Putamen (tissue), 1 donor: ENCODE measurements at regions not wholly inside any gene's neighbourhood (a gene's known extent, or its start where the extent isn't known, plus 50 kb on each side); places are given as distances from the start of the nearest gene placed in this dataset.

Experiments
- DNase-seq: peaks from one replicate; pipeline ENCODE4 v3.0.0-alpha.2; 2016; ENCODE audit warnings: low spot score

DNA sequence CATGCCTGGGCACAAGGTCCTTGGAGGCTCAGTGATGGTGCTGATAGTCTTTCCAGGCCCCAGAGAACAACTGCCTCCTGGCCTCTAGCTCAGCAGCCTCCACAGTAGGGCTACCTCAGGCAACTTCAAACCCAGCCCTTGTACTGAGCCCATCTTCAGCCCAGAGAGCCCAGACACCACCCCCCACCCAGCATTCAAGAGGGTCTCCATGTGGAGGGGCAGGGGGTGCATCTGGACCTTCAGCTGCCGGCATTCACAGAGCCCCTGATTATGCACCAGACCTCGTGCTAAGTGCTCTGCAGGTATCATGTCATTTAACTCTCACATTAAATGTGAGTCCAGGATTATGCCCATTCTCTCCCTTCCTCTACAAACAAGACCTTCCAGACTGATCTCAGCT is 197.0 kb upstream of the ZC3H12A start:
- no peak for DNase-seq

DNA sequence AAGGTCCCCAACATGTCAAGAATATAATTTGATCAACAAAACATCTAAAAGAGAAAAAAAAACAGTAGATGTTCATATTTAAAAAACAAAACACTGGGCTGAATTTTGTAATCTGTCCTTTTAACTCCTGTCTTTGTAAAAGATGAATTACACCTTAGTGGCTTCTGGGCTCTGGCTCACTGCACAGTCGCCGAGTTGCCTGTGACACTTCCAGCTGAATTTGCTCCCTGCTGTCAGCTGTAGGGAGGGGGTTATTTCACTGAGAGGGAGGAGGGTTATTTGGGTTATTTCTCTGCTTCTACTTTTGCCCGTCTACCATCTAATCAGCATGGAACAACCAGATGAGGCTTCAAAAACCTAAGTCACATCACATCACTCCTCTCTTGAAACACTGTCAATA is 193.0 kb upstream of the ZC3H12A start:
- no peak for DNase-seq

DNA sequence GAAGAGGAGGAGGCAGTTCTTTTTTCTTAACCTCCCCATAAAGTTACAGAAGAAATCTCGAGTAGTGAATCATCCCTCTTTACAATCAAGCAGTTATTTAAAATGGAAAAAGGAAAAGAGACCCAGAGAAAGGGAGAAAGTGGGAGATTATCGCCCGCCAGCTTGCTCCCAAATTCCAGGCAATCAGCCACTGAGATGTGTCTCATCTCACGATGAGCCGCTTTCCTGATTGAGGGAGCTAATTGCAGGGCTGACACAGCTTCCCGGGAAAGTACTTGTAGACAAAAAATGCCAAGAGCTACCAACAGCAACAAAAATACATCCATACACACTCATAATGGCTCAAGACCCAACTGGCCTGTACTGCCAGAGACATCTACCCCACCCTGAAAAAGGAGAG is 191.6 kb upstream of the ZC3H12A start:
- no peak for DNase-seq

DNA sequence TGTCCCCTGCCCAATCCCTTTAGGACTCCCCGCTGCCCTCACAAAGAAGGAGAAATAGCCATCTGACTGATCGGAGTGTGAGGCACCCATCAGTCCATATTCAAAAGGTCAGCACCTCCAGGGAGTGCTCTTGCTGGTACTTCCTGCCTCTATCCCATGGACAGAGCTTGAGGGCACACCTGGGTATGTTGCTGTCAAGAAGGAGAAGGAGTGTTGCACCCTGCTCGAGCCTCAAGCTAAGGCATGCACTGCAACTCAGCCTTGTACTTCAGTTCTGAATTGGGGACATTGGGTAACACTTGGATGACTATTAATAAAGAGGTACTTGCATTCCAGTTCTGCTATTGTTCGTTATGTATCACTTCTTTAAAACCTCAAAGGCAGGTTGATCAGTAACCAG is 190.3 kb upstream of the ZC3H12A start:
- no peak for DNase-seq

DNA sequence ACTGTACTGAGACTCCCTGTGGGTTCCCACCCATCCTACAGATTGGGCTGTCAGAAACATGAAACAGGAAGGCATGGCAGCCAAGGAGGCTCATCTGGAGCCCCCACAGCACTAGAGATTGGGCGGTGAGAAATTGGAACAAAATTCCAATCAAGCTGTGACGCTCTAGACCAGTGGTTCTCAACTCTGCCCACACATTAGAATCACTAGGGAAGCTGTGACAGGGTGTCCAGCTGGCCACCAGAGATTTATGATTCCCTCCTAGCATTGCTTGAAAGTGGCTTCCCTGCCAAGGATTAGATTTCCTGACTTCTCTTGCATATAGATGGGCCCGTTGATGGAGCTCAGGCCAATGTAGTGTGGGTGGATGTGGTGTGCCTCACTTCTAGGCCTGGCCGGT is 187.5 kb upstream of the ZC3H12A start:
- DNase-seq, result no peak

DNA sequence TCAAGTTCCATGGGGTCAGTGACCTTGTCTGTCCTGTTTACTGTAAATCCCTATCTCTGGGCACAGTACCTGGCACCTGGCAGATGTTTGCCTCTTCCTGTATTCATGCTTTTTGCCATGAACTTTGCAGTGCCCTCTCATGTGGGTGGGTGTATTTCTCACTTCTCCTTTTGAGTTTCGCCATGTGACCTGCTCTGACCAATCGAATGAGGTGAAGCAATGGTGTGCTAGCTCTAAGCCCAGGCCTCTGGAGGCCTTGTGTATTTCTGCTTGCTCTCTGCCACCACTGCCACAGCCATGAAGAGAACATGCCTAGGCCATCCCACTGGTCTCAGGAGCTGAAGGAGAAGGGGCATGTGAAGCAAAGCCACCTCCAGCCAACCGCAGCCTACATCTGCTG is 185.5 kb upstream of the ZC3H12A start:
- no peak for DNase-seq

DNA sequence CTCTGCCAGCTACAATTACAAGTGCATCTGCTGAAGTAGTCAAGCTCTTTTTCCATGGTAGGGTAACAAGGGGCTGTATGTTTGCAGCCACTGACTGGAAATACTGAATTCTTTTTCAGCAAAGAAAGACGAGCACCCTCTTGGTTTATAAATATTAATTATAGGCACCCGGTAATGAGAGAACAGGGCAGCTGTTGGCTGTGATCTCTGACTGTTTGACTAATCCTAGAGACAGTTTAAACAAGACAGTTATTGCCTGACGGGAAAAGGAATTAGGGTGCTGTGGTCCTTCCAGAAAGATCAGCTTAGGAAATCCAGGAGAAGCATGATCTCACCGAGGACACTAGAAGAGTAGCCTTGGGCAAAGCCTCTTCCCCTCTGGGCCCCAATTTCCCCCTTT is 183.7 kb upstream of the ZC3H12A start:
- DNase-seq, result no peak

DNA sequence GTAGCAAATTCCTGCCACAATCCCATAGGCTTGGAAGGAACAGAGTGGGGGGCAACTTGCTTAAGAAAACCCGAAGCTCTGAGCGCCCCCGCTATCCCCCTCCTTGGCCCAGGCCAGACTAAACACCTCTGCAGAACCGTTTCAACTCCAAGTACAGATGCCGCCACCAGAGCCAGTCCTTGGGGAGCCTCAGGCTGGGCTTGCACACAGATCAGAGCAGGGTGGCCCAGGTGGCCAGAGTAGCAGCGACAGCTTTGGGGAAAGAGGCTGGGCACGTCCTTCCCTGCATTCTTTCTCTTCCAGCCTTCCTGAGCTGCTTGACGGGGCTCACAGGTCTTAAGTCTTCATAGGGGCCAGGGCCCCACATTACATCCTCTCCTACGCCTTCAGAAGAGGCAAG is 181.6 kb upstream of the ZC3H12A start:
- DNase-seq, result no peak

DNA sequence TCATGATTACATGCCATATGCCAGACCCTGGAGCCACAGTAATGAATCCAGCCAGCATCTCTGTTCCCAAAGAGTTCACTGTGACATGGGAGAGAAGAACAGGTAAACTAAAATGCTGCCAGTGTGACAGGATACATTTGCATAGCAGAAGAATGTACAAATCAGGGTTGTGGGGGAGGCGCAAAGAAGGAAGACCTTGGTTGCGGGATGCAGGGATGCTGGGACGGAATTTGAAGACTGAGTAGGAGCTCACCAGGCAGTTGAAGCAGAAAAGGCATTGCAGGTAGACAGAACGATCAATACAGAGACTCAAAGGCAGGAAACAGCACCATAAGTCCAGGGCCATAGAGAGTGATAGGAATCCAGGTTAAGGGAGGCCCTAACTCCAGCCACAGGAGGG is 180.3 kb upstream of the ZC3H12A start:
- peak; percentile 30 for DNase-seq

DNA sequence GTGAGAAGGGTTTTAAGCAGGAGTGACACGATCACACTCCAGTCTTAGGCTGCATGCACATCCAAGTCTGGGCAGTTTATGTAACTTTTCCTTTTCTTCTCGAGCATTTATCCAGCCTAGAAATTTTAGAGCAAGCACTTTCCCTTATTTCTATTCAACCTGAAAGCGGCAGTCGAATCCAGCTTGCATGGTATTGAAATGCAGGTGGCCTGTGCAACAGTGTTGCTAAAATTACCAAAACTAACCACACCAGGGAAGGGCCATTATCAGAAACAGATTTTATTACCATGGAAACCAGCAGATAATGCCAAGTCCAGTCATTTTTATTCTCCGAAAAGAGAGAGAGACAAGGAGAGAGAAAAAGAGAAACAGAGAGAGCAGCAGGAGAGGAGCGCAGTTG is 179.9 kb upstream of the ZC3H12A start:
- DNase-seq, result no peak

DNA sequence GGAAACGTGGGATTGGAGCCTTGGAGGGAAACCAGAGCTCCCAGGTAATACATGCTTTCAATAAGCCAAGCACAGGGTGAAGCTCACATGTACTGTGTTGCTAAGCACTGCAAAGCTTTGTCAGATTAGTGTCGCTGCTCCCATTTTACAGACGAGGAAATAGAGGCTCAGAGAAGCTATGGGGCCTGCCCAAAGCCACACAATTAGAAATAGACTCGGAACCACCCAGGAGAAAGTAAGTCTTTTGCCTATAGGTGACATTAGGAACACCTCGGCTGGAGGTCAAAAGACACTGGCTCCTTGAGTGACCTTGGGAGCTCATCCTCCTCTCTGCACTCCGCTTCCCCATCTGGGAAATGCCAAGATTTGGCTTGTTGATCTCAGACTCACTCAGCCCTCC is 175.6 kb upstream of the ZC3H12A start:
- DNase-seq, result no peak

DNA sequence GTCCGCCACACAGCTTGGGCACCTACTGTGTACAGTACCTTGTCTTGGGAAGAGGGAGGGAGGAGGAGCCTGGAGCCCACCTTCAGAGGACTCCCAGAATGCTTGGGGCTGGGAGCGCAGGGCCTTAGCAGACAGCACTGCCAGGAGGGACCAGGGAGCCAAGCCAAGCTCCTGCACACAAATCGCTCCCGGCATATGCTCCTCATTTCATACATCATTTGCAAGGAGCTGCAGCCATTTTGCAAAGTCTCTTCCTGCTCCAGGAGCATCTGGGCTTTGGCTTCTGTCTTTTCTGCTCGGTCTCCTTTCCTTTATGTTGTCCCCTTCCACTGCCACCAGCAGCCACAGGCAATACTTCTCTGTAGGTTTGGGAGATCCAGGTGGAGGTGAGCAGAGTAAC is 175.2 kb upstream of the ZC3H12A start:
- no peak for DNase-seq

DNA sequence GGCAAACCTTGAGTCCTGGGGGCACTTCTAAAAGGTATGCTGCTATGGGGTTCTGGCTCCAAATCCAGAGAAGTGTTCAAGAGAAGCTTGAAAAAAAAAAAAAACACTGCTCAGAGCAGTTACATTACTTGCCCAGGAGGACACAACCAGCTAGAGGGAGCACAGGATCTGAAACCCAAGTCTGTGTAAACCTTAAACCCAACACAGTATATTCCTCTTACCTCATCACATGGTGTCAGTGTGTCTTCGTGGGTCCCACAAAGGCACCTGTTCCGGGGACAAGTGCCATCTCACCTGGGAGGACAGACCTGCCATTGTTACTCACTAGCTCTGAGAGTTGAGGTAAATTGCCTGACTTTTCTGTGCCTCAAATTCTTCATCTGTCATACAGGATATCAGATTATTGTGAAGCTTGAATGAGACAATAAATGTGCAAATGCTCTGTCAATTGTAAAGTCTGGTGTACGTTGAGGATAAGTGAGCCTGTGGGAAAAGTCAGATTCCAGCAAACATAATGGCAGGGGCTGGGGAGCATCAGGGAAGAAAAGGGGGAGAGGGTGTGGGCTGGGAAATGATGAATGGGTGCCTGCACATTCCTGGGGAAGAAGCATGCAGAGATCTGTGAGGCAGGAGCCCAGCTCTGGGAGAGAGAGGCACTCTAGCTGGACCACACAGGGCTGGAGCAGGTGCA is 170.4 kb upstream of the ZC3H12A start:
- DNase-seq, result no peak

DNA sequence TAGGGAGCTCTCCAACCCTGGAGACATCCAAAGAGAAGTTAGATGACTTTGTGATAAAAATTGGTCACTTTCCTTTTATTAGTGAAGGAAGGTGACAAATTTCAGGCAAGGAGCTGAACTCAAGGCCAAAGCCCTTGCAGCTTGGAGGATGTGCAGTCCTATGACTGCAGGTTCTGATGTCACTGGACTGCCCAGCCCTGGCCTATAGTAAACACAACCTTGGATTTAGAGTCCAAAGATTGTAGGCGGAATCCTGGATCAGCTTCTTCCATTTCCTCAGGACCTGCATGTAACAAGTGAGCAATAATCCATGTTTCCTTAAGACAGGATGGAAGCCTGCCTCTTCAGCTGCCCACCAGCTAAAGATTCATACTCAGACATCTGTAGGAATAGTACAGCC is 169.3 kb upstream of the ZC3H12A start:
- DNase-seq, result no peak

DNA sequence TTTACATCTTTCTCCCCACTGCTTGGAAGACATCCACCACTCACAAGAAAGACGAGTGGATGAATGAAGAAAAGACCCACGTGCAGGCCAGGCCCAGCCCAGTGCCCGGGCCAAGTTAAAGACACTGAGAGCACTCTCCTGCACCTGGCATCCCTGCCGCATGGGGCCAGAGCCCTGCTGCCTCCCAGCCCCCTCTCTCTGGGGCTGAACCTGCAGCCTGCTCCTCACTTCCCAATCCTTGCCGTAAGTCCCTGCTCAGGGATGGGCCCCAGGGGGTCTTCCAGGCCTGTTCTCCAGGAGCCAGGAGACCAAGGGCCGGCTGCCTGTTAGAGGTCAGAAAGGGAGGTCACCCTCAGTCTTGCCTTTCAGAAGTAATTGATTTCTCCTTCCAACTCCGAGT is 168.5 kb upstream of the ZC3H12A start:
- no peak for DNase-seq

DNA sequence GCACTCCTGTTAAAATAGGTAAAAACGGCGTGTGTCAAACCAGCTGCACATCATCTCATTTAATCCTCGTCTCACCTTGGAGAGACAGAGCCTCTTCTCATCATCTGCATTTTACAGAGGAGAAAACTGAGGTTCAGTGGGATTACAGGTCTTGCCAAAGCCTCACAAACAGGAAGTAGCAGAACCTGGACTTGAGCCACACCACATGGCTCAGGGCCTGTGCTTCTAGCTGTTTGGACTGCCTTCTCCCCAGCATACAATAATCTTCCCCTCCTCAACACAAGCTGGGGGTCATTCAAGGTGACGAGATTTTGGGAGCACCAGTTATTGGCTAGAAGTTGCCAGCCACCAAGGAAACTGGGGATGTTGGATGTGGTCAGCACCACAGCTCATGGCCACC is 167.9 kb upstream of the ZC3H12A start:
- DNase-seq, result no peak

DNA sequence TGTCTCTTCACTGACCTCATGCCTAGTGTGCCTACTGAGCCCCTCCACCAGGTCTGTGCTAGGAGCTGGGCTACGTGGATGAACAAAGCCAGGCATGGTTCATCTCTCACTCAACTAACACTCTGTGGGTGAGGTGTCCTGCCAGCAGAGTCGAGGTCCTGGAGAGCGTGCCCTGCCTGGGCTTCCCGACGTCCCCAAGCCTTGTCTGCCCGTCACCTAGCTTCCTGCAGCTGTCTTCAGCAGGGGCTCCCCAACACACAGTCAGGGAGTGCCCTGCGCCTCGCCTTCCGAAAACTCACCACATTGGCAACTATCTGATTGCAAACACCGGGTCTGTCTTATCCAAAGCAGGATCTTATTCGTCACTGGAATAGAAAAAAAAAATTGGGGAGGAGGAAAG is 167.5 kb upstream of the ZC3H12A start:
- no peak for DNase-seq

DNA sequence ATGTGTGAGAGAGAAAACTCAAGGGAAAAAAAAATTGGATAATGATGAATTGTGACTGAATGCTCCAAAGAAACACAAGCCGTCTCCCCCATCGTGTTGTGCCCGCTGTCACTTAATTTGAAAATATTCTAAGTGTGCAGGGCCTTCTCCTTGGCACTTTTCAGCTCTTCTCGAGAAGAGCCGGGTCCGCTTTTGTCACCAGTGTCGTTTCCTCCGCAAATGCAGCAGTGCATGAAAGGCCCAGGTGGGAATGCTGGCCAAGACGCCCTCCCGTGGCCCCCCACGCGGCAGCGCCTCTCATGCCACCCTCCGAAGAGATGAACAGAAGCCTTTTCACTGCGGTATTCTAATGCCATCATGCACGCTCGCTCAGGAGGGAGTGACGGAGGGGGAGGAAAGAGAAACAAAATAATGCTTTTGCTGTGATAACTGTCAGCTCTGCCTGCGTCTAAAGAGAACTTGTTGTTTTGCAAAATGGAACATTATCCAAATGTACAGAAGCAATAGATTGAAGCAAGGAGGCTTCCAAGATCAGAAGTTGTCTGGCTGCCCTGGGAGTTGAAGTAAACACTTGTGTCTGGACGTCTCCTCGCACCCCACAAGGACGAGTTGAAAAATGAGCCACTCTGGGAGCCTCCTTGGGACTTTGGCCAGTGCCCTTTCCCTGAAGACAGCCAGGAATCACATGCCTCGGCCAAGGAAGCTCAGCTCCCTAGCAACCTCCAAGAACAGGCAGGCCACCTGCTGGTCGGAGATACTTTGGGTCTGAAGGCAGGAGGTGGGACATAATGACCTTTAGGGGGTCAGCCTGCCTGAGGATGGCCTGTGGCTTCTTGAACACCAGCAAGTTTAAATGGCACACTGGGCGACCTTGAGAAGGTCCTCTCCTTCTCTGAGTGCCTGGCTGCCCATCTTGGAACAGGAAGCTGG is 166.1 kb upstream of the ZC3H12A start:
- peak; percentile 57 for DNase-seq

DNA sequence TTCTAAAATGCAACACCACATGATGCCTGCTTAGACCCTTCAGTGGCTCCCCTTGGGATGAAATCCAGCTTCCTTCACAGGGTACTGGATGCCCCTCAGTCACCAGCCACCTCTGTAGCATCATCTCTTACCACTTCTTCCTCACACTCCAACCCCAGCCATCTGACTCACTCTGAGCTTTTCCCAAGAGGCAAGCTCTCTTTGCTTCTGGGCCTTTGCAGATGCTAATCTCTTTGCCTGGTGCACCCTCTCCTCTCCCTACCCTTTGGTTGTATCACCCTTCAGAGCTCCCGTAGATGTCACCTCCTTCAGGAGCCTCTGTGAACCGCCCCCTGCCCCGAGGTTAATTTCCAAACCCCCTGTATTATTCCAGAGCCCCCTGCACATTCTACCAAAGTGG is 164.8 kb upstream of the ZC3H12A start:
- no peak for DNase-seq

DNA sequence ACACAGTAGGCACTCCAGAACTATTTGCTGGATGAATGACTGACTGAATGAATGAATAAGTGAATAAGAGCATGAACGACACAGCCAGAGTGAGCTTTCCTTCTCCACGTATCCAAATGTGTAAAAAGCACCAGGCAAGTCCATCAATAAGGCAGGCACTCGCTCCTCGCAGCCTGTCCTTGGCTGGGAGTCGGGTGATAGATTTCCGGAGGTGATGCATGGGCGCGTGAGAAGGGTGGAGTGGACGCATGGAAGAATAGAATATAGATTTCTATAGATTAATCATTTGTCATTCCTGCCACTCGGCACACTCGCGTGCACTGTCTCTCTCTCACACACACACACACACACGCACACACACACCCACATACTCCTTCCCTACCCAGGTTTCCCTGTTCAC is 164.3 kb upstream of the ZC3H12A start:
- no peak for DNase-seq

DNA sequence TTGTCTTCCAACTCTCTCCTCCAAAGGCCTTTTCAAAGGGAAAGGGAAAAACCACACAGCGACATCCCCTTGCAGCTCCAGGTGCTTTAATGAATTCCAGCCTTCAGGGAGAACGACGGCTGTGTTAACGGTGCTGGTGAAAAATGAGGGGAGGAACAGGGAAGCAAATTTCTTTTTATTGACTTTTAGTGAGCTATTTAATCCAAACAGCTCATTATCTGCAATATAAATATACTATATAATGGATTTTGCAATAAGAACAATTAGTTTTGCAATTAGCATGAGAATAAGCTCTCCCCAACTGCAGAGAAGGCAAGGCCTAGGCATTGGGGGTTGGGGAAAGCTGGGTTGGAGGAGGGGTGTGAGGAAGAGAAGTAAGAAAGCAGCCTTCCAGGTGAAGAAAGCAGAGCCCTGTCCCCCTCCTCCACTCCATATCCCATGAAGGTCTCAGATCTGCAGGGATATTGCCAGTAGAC is 159.0 kb upstream of the ZC3H12A start:
- no peak for DNase-seq

DNA sequence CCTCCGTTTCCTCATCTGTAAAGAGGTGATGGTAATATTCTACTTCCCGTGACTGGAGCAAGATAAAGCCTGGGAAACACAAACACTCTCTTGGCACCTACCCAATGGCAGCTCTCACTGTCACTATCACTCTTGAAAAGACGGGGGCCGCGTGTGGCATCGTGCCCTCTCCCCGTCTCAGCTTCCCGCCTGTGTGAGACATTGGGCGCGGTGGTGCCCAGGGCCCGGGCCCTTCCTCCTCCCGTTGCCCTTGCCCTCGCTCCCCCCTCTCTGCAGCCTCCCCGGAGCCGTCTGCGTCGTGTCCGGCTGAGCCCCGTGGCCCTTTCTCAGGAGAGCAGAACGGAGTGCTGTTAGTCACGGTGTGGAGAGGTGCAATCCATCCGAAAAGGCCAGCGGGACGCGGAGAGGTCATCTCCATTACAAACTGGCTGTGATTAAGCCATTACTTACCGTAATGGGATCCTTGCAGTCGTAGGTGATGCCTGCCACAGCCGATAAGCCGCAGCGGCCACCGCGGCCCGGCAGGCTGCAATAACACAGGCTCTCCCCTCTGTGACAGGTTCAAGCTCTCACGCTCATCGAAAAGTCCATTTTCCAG is 156.4 kb upstream of the ZC3H12A start:
- no peak for DNase-seq

DNA sequence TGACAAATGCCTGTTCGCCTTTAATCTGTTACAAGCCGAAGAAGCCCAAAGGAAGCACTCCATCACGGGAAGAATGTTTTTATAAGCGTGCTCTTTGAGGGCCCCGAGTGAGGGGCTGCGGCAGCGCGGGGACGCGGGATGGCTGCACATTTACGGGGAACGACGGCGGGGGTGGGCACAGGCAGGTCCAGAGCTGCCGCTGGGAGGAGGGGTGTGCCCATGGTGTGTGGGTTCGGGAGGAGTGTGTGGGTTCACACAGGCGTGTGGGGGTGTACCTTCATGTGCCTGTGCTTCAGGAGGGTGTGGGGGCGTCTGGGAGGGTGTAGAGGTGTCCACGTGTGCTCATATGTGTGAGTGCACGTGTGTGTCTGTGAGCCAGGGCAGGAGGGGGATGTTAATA is 155.9 kb upstream of the ZC3H12A start:
- DNase-seq, result no peak
